Hepatocyte (in vitro differentiated cells): ENCODE measurements at regions not wholly inside any gene's neighbourhood (a gene's known extent, or its start where the extent isn't known, plus 50 kb on each side); places are given as distances from the start of the nearest gene placed in this dataset.

ENCODE experiments used
- EZH2 ChIP-seq: fragments of 200-600 bp; sonication (generic); IDR thresholded peaks from 2 replicates; pipeline ENCODE4 v1.6.1; 2016; ENCODE audit warnings: antibody characterized with exemption, mild to moderate bottlenecking, borderline replicate concordance
- TF ChIP-seq, protein P1 (sequence below): fragments of 200-600 bp; sonication (generic); IDR thresholded peaks from 2 replicates; pipeline ENCODE4 v1.5.1; 2016; ENCODE audit warnings: antibody characterized with exemption, mild to moderate bottlenecking; ENCODE audit not compliant: poor library complexity

GRCh38 chr3:139118835-139119234 lies 74.1 kb upstream of the PRR23C start:
- no peak for TF ChIP-seq EZH2
- TF ChIP-seq, protein P1, sequence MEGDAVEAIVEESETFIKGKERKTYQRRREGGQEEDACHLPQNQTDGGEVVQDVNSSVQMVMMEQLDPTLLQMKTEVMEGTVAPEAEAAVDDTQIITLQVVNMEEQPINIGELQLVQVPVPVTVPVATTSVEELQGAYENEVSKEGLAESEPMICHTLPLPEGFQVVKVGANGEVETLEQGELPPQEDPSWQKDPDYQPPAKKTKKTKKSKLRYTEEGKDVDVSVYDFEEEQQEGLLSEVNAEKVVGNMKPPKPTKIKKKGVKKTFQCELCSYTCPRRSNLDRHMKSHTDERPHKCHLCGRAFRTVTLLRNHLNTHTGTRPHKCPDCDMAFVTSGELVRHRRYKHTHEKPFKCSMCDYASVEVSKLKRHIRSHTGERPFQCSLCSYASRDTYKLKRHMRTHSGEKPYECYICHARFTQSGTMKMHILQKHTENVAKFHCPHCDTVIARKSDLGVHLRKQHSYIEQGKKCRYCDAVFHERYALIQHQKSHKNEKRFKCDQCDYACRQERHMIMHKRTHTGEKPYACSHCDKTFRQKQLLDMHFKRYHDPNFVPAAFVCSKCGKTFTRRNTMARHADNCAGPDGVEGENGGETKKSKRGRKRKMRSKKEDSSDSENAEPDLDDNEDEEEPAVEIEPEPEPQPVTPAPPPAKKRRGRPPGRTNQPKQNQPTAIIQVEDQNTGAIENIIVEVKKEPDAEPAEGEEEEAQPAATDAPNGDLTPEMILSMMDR, result no peak
